ENCODE measurements at regions not wholly inside any gene's neighbourhood (a gene's known extent, or its start where the extent isn't known, plus 50 kb on each side); places are given as distances from the start of the nearest gene placed in this dataset.
A peak's percentile ranks its signal among the peaks of the same experiment; 100 is the strongest.

DNA sequence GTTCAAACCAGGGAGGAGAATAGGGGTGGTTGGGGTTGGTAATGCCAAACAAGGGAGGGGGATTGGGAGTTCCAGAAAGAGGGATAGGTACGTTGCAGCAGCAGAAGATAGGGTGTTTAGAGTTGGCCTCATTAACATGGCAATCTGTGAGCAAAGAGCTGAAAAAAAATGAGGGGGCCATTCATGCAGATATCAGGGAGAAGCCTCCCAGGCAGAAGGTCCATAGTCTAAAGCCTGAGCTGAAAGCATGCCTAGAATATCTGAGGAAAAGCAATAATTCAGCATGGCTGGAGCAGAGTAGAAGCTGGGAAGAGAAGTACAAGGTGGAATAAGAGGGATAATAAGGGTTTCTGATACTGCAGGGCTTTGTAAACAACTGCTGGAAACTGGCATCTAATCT lies 550.9 kb upstream of the LCORL start:
- ChIA-PET POLR2A (no interaction called here), CTCF (interaction anchor here (1.6 kb wide), 1 partner anchor 23 kb away, joined by 3 read pairs; no protein-coding TSS in a partner anchor)
- Histone ChIP-seq H4K20me1 (replicated peaks; ENCODE audit: control insufficient read depth, extremely low read depth, insufficient read depth, low read length) (no peaks in the 10 kb centered on the region), H3K9me3 (replicated peaks; ENCODE audit: control insufficient read depth, insufficient read depth, low read length) (no peaks in the 10 kb centered on the region), H3K27me3 (ENCODE audit: control insufficient read depth in 2 of 2, insufficient read depth in 2 of 2, low read length in 2 of 2) (no peaks in the 10 kb centered on the region), H3K4me2 (ENCODE audit: insufficient read depth, low read length) (no peak overlapping the region), H3K79me2 (ENCODE audit: control insufficient read depth, insufficient read depth, low read length) (no peaks in the 10 kb centered on the region), H3K4me1 (ENCODE audit: control insufficient read depth, extremely low read depth, insufficient read depth, low read length) (peaks cover 16% of the 10 kb centered on the region), H3K27ac (ENCODE audit: insufficient read depth, low read depth, low read length) (no peak overlapping the region), H3K4me3 (replicated peaks in 1 of 3; ENCODE audit: insufficient read depth in 1 of 3, low read depth in 1 of 3, low read length in 3 of 3) (no peak overlapping the region), H2AFZ (ENCODE audit: low read depth, low read length) (no peak overlapping the region), H3K9ac (replicated peaks; ENCODE audit: extremely low read depth, insufficient read depth, low read length) (no peak overlapping the region), H3K36me3 (ENCODE audit: control insufficient read depth in 2 of 2, extremely low read depth in 1 of 2, insufficient read depth in 2 of 2, low read length in 2 of 2) (no peaks in the 10 kb centered on the region), H3K9me1 (replicated peaks; ENCODE audit: control insufficient read depth, extremely low read depth, insufficient read depth, low read length) (no peaks in the 10 kb centered on the region)
- intact Hi-C loops (cut with micrococcal nuclease) (no loop called here), dilution Hi-C loops (cut with MboI; ENCODE audit: extremely low pct_ligation_motif_present, low sequenced_read_pairs) (no loop called here)
- TF ChIP-seq FOS (IDR thresholded peaks at IDR 0.05; ENCODE audit: borderline replicate concordance, insufficient read depth, low read length) (no peak), JUN (IDR thresholded peaks at IDR 0.05; ENCODE audit: borderline replicate concordance, insufficient read depth, insufficient read length, low read depth) (no peak), GATA2 (IDR thresholded peaks at IDR 0.05; ENCODE audit: insufficient read depth, insufficient read length, low read depth, low read length) (no peak)
- BruUV-seq (replicated peaks), result no TSS peak
- no peak for FAIRE-seq
- no peak for DNase-seq (ENCODE audit: low read depth, low spot score)

GRCh38 chr4:18571301-18571761 lies 549.8 kb upstream of the LCORL start:
- ChIA-PET CTCF (interaction anchor here (0.6 kb wide), 1 partner anchor 34 kb away, joined by 3 read pairs; no protein-coding TSS in a partner anchor), POLR2A (no interaction called here)
- Histone ChIP-seq H3K9ac (replicated peaks; ENCODE audit: extremely low read depth, insufficient read depth, low read length) (no peak overlapping the region), H2AFZ (ENCODE audit: low read depth, low read length) (no peak overlapping the region), H3K27me3 (ENCODE audit: control insufficient read depth in 2 of 2, insufficient read depth in 2 of 2, low read length in 2 of 2) (no peaks in the 10 kb centered on the region), H3K9me1 (replicated peaks; ENCODE audit: control insufficient read depth, extremely low read depth, insufficient read depth, low read length) (no peaks in the 10 kb centered on the region), H4K20me1 (replicated peaks; ENCODE audit: control insufficient read depth, extremely low read depth, insufficient read depth, low read length) (no peaks in the 10 kb centered on the region), H3K4me2 (ENCODE audit: insufficient read depth, low read length) (no peak overlapping the region), H3K79me2 (ENCODE audit: control insufficient read depth, insufficient read depth, low read length) (no peaks in the 10 kb centered on the region), H3K36me3 (ENCODE audit: control insufficient read depth in 2 of 2, extremely low read depth in 1 of 2, insufficient read depth in 2 of 2, low read length in 2 of 2) (no peaks in the 10 kb centered on the region), H3K9me3 (replicated peaks; ENCODE audit: control insufficient read depth, insufficient read depth, low read length) (no peaks in the 10 kb centered on the region), H3K4me3 (replicated peaks in 1 of 3; ENCODE audit: insufficient read depth in 1 of 3, low read depth in 1 of 3, low read length in 3 of 3) (no peak overlapping the region), H3K27ac (ENCODE audit: insufficient read depth, low read depth, low read length) (no peak overlapping the region), H3K4me1 (ENCODE audit: control insufficient read depth, extremely low read depth, insufficient read depth, low read length) (peaks cover 24% of the 10 kb centered on the region)
- dilution Hi-C loops (cut with MboI; ENCODE audit: extremely low pct_ligation_motif_present, low sequenced_read_pairs) (no loop called here), intact Hi-C loops (cut with micrococcal nuclease) (no loop called here)
- TF ChIP-seq EZH2 (IDR thresholded peaks at IDR 0.05; ENCODE audit: borderline replicate concordance, low read depth, low read length, severe bottlenecking) (no peak), JUN (IDR thresholded peaks at IDR 0.05; ENCODE audit: borderline replicate concordance, insufficient read depth, insufficient read length, low read depth) (peak; percentile 10), FOS (IDR thresholded peaks at IDR 0.05; ENCODE audit: borderline replicate concordance, insufficient read depth, low read length) (peak; percentile 11), POLR2AphosphoS5 (IDR thresholded peaks at IDR 0.05; ENCODE audit: insufficient read depth, low read depth, low read length) (no peak), GATA2 (IDR thresholded peaks at IDR 0.05; ENCODE audit: insufficient read depth, insufficient read length, low read depth, low read length) (peak; percentile 74)
- peak; percentile 24 for FAIRE-seq
- DNase-seq (ENCODE audit: low read depth, low spot score), result peak; percentile 55
- no TSS peak for BruUV-seq (replicated peaks)

Measured in endothelial cell of umbilical vein (primary cell).